Stimulated activated naive CD8-positive, alpha-beta T cell treated with anti-CD3 and anti-CD28 coated beads, Interleukin-15, Interleukin-2, amounts not matched to agents 100 U/mL and 50 U/mL, for 24 hours (primary cell): ENCODE measurements at regions not wholly inside any gene's neighbourhood (a gene's known extent, or its start where the extent isn't known, plus 50 kb on each side); places are given as distances from the start of the nearest gene placed in this dataset.
"Not testable (repeated sequence)": the region's sequence is repeated elsewhere in the genome, so short reads cannot be mapped to it uniquely, and the experiment has no call there.

Experiments
- ATAC-seq: fragments of 150-1000 bp; cut with Tn5 transposase; one replicate; pipeline ENCODE4 v1.10.0; 2021
- DNase-seq: peaks from one replicate; pipeline ENCODE4 v3.0.0; 2021

DNA sequence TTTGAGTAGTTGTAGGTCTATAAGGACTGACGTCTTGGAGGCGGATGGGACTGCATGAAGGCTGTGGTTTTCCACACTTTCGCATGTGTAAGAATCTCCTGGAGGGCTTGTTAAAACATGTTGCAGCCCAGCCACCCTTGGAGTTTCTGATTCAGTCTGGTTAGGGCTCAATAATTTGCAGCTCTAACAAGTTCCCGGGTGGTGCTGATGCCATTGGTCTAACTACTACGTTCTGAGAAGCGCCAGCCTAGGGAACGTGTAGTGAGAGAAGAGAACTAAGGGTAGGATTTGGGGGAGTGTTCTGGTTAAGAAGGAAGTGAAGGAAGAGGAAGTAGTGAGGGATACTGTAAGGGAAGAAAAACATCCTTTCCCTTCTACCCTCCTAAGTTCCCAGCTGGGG lies 138.9 kb downstream of the LARP7 start:
- DNase-seq = no peak

GRCh38 chr4:112776535-112776934 lies 139.6 kb downstream of the LARP7 start:
- no peak for DNase-seq
- no peak for ATAC-seq

More for the DNA sequence above, 138.9 kb downstream of the LARP7 start:
- no peak for ATAC-seq

DNA sequence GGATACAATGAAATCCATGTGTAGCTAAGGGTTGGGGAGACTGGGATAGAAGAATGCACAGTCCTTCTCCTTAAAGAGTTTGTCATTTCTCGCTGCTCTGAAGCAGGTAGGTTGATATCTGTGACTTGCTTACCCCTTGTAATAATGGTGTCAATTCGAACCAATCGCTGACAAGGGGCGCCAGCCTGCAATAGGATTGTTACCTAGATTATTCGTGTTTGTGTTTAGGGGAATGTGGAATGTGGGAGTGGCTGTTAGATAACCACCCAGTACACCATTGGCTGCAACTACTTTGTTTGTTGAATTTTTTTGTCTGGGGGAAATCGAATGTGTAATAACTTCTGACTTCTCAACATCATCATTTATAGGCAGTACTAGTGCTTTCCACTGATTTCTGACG lies 141.6 kb downstream of the LARP7 start:
- DNase-seq (no peak), ATAC-seq (no peak)

GRCh38 chr4:112793033-112793432 lies 156.1 kb downstream of the LARP7 start:
- no peak for DNase-seq
- ATAC-seq = no peak

DNA sequence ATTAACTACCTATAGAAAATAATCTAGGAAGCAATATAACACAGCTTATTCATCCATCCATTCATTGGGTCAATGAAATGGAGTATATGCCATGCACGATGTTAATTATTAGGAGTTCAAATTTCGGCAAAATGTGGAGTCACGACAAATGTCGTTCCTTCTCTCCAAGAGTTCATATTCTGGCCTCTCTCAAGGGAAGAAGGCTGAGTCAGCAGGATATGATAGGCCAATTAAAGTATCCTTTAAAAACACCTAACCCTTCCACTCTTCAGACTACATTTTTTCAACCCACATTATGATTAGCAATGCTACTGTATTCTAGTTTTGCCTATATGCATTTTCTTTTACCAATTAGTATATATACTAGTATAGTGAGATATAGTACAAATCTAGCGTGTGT lies 163.1 kb downstream of the LARP7 start:
- ATAC-seq (no peak), DNase-seq (no peak)

GRCh38 chr4:112801341-112801740 lies 164.4 kb downstream of the LARP7 start:
- DNase-seq = no peak
- ATAC-seq = no peak

DNA sequence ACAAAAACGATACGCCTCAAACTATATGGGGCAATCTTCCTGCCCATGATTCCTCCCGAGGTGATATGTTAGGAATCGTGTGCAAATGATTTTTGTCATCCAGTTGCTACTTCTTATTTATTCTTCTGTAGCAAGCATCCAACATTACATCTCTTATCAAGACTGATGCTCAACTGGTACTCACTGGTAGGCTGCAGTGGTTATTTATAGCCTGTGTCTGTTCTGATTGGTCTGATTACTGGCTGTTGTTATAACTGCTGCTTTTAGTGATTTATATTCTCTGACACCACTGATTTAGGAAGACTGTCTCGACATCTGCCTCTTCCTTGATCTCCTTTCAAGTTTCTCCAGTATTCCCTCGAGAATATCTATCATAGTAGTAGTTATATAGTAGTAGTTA lies 165.8 kb downstream of the LARP7 start:
- DNase-seq (no peak), ATAC-seq (no peak)

DNA sequence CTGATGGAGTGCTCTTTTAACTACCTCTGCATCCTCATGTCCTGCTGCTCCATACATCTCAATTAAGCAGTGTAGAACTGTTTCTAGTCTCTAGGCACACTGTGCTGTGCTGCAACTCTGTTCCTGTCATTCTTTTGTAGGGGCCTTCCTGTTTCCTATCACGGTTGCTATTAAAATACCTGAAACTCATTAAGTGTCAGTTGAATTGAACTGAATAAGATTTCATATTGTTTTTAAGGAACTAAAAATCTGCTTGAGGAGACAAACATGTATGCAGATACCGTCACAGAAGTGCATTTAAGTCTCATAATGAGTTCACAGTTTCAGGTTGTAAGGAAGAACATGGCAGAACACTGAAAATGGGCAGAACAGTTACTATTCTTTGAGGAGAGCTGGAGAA lies 170.1 kb downstream of the LARP7 start:
- DNase-seq = no peak
- ATAC-seq = no peak

DNA sequence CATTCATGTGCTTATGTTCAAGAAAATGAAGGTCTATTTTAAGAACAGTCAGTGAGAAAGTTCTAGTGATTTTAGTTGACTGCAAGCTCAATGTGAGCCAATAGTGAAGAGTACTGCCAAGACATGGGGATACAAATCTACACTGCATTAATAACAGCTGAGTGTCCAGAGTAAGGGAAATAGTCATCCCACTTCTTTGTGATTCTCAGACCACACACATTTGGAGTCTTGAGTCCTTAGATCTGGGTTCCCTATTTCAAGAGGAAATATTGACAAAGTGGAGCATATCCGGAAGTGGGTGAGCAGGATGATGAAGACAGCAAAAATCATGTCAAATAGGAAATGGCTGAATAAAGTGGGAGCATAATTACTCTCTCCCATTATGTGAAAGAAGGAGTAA lies 171.1 kb downstream of the LARP7 start:
- ATAC-seq (no peak), DNase-seq (no peak)

GRCh38 chr4:112813790-112814189 lies 176.8 kb downstream of the LARP7 start:
- peak; percentile 71 for ATAC-seq
- peak; percentile 8 for DNase-seq

- ATAC-seq = peak; percentile 95
- DNase-seq = peak; percentile 68
These were observed 181.1 kb downstream of the LARP7 start for GRCh38 chr4:112817933-112818593.

DNA sequence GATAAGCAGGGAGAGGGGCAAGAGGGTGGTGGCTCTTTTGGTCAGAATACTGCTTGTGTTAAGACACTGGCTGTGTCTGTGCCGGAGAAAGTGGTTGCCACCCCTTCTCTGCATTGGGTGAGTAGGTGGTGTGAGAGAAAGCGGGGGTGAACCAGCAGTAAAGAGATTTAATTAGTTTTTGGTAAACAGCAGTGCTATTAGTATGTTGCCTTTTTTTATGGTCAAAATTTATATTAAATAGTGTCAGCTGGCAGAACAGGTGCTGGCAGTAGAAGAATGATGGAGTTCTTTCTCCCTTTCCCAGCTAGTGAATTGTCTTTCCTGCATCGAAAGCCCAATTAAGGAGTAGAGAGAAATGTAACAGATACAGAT lies 181.6 kb downstream of the LARP7 start:
- no peak for ATAC-seq
- peak; percentile 3 for DNase-seq

DNA sequence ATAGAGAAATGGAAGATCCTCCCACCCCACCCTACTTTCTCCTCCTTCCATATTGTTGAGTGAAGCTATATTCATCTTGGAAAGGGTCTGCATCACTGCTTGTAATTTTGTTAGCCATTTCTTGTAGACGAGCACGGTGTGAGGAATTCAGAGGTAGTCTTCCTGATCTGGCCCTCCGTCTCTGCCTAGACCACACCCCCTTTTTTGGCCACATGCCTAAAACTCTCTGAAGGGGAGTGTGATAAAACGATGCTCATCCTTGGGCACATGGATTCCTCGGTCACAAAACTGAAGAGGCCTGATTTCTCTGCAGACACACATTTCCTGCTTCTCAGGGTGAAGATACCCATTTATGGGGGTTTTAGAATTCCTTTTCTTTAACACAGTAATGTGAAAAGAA lies 182.8 kb downstream of the LARP7 start:
- no peak for DNase-seq
- no peak for ATAC-seq

DNA sequence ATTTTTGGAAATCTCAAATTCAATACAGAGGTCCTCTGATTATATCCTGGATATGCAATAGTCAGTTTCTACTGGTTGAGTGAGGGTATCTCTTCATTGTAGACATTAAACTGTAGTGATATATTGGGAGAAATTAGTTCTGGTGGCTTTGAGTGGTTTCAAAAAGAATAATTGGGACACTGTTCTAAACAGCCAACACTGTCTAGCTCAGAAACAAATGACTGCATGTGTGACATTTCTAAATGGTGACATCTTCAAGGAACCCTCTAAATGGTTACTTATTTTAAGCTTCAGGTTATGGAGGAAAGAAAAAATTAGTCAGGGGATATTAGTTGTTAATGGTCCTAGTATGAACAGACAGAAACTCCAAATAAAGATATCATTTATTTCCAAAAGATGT lies 186.2 kb downstream of the LARP7 start:
- ATAC-seq = no peak
- no peak for DNase-seq

- no peak for ATAC-seq
- DNase-seq = no peak
These were observed 186.7 kb downstream of the LARP7 start for GRCh38 chr4:112823606-112824005.

- DNase-seq (no peak), ATAC-seq (no peak)
These were observed 193.9 kb downstream of the LARP7 start for GRCh38 chr4:112830753-112831386.

GRCh38 chr4:112832493-112832892 lies 195.6 kb downstream of the LARP7 start:
- ATAC-seq (no peak), DNase-seq (no peak)

DNA sequence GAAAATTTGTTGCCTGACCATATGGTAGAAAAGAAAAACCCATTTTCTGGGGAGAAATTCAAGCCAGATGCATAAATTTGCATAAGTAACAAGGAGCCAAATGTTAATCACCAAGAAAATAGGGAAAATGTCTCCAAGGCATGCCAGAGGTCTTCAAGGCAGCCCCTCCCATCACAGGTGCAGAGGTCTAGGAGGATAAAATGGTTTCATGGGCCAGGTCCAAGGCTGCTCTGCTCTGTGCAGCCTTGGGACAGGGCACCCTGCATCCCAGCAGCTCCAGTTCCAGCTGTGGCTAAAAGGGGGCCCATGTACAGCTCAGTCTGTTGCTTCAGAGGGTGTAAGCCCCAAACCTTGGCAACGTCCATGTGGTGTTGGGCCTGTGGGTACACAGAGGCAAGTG lies 200.0 kb downstream of the LARP7 start:
- no peak for ATAC-seq
- no peak for DNase-seq

DNA sequence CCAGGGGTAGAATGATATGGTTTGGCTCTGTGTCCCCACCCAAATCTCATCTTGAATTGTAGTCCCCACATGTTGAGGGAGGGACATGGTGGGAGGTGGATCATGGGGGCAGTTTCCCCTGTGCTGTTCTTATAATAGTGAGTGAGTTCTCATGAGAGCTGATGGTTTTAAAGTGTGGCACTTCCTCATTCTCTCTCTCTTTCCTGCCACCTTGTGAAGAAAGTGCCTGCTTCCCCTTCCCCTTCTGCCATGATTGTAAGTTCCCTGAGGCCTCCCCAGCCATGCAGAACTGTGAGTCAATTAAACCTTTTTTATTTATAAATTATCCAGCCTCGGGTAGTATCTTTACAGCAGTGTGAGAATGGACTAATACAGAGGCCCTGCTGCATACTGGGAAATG lies 201.1 kb downstream of the LARP7 start:
- not testable (repeated sequence) for ATAC-seq, DNase-seq

DNA sequence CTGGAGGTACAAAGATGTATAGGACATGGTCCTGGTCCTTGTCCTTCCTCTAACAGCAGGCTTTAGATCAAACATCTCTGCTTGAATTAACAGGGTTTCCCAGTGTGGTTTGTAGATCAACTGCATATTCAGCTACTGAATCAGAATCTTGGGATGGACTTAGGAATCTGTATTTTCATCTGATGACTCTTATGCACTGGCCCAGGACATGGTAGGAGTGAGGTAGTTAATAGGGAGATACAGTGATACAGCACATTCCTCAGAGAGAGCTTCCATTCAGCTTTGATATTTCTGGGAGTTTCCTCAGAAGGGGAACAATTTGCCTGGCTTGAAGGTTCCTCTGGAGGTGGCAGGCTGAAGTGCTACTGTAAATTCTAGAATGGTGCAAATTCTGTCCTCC lies 203.1 kb downstream of the LARP7 start:
- ATAC-seq (no peak), DNase-seq (no peak)

GRCh38 chr4:112840619-112841018 lies 203.7 kb downstream of the LARP7 start:
- DNase-seq = no peak
- no peak for ATAC-seq

DNA sequence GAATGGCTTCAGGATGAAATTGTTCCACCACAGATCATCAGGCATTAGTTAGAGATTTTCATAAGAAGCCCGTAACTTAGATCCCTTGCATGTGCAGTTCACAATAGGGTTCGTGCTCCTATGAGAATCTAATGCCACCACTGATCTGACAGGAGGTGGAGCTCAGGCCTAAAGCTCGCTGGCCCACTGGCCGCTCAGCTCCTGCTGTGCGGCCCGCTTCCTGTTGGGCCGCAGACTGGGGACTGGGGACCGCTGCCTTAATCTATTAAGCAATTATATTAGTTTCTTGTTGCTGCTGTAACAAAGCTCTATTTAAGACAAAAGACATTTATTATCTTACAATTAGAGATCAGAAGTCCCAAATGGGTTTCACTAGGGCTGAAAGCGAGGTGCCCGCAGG lies 205.6 kb downstream of the LARP7 start:
- DNase-seq (no peak), ATAC-seq (no peak)

DNA sequence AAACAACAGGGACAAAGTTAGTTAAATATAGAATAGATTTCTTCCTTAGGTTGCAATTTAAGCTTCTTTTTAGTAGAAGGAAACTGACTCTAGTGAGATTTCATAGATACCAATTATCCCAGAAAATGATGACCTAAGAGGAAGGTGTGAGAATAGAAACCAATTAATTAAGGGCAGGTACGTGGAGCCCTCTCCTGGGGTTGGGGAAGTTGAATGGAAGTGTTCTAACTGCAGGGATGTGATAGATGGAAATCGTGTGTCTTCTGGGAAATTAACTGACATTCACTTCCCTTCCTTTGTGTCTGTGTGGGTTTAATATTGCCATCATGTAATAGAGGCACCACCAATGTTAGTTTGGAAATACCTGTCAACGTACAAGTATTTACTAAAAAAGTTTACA lies 204.1 kb upstream of the ANK2 start:
- ATAC-seq = no peak

DNA sequence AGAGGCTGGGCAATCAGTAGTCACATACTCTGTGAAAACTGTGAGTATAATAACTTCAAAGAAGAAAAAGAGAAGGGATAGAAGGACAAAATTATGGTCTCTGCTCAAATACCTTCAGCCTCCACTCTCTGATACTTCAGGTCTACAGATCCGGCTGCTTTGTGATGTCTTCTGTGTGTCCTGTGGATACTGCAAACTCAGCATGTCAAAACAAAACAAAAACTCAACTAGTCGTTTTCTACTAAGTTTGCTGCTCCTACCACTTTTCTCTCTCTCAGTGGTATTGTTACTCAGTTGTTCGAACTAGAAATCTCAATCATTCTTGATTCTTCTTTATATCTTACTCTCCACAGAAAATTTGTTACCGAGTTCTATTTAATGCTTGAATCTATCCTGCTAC lies 202.4 kb upstream of the ANK2 start:
- ATAC-seq = no peak
- no peak for DNase-seq

More for the DNA sequence above, 204.1 kb upstream of the ANK2 start:
- no peak for DNase-seq
